ENCODE measurements at regions not wholly inside any gene's neighbourhood (a gene's known extent, or its start where the extent isn't known, plus 50 kb on each side); places are given as distances from the start of the nearest gene placed in this dataset.
"Not testable (repeated sequence)": the region's sequence is repeated elsewhere in the genome, so short reads cannot be mapped to it uniquely, and the experiment has no call there.

DNA sequence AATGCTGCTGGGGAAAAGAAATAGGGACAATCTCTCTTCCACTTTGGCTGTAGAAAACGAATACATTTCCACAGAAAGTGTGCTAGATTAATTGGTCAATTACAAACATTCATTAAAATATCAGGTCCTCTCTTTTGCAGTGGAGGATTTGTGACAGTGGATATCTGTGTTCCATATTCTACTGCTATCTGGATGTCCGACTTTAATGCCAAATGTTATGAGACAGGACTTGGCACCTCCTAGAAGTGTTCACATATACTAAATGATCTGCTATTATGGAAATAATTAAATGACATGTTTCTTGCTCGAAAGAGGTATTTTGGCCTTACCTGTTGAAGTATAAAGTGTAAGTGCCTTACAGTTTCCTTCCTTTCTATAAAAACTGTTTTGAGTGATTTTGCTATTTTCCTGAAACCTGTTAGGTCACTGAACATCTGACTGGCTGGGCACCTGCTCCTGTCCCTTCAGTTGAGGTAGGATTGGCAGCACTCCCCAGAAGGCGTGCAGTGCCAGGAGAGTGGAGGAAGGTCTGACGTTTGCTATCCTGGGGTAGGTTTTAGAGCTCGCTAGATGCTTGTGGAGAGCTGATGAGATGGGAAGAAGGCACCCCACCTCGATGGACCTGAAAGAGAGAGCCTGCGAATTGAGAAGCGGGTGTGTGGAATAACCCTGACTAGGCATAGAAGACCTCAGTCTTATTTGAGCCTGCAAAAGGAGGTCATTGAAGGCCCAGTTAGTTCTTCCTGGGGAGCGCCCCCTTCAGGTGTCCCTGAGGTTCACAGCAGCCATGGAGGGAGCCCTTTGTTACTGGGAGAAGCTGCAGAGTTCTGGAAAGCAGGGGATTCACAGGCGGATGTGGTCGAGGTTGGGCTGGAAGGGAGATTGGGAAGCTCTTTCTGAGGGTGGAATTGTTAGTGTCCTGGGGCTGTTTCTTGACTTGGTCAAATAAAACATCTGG is 159.4 kb upstream of the ZNF267 start:
- H3K27ac ChIP-seq (ENCODE audit: low read depth, low read length) = no peak overlapping the region
- WGBS, 3 donors = 43 to 60% (median 57%) methylated on average over 12 of the region's 12 CpGs

DNA sequence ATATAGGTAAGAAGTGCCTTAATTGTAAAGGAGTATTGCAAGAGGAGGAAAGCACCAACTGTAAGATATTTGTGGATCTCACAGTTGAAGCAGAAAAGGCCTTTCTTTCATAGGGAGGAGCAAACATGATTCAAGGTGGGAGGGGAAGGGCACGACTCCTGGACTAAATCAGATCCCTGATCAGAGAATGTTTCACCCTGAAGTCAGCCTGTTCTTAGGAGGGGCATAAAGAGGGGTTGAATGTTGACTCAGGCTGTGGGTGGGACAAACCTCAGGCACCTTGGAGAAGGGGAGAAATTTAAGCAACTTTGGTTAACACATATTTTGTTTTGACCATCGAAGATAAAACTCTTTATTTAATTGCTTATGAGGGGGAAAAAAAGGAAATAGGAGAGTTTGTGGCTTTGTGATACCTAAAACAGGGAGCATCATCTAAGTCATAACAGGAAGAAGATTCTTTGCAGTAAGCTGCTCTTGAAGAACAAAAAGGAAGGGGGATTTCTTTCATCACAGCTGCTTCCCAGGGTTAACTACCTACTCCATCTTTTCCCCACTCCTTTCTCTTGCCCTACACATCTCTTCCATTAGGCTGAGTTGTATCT is 158.6 kb upstream of the ZNF267 start:
- WGBS, 3 donors = 54 to 80% (median 65%) methylated on average over 2 of the region's 2 CpGs
- no peak overlapping the region for H3K27ac ChIP-seq (ENCODE audit: low read depth, low read length)

GRCh38 chr16:31715915-31716314 is 157.7 kb upstream of the ZNF267 start:
- WGBS, 3 donors = 96 to 100% (median 98%) methylated on average over 4 of the region's 4 CpGs
- no peak overlapping the region for H3K27ac ChIP-seq (ENCODE audit: low read depth, low read length)

GRCh38 chr16:31718998-31719397 is 154.6 kb upstream of the ZNF267 start:
- H3K27ac ChIP-seq (ENCODE audit: low read depth, low read length) = no peak overlapping the region
- WGBS, 3 donors = 67 to 81% (median 72%) methylated on average over 4 of the region's 4 CpGs

- H3K27ac ChIP-seq (ENCODE audit: low read depth, low read length) = no peak overlapping the region
These were observed 146.1 kb upstream of the ZNF267 start for GRCh38 chr16:31727553-31727952.

- H3K27ac ChIP-seq (ENCODE audit: low read depth, low read length) = no peak overlapping the region
- WGBS, 3 donors = 95 to 100% (median 96%) methylated on average over 3 of the region's 3 CpGs
These were observed 139.3 kb upstream of the ZNF267 start for GRCh38 chr16:31734265-31734664.

DNA sequence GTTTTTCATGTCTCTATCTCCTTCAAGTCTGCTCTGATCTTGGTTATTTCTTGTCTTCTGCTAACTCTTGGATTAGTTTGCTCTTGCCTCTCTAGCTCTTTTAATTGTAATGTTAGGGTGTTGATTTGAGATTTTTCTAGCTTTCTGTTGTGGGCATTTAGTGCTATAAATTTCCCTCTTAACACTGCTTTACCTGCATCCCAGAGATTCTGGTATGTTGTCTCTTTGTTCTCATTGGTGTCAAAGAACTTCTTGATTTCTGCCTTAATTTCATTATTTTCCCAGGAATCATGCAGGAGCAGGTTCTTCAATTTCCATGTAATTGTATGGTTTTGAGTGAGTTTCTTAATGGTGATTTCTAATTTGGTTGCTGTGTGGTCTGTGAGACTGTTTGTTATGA is 128.5 kb upstream of the ZNF267 start:
- H3K27ac ChIP-seq (ENCODE audit: low read depth, low read length) = not testable (repeated sequence)

DNA sequence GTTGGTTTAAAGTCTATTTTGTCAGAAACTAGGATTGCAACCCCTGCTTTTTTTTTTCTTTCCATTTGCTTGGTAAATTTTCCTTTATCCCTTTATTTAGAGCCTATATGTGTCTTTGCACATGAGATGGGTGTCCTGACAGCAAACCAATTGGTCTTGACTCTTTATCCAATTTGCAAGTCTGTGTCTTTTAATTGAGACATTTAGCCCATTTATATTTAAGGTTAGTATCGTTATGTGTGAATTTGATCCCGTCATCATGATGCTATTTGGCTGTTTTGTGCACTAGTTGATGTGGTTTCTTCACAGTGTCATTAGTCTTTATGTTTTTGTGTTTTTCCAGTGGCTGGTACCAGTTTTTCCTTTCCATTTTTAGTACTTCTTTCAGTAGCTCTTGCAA is 127.7 kb upstream of the ZNF267 start:
- WGBS, 3 donors = 96 to 99% (median 98%) methylated on average over 2 of the region's 2 CpGs
- no peak overlapping the region for H3K27ac ChIP-seq (ENCODE audit: low read depth, low read length)

- 94 to 99% (median 98%) methylated on average over 7 of the region's 7 CpGs for WGBS, 3 donors
- no peak overlapping the region for H3K27ac ChIP-seq (ENCODE audit: low read depth, low read length)
These were observed 118.5 kb upstream of the ZNF267 start for GRCh38 chr16:31754998-31755615.

DNA sequence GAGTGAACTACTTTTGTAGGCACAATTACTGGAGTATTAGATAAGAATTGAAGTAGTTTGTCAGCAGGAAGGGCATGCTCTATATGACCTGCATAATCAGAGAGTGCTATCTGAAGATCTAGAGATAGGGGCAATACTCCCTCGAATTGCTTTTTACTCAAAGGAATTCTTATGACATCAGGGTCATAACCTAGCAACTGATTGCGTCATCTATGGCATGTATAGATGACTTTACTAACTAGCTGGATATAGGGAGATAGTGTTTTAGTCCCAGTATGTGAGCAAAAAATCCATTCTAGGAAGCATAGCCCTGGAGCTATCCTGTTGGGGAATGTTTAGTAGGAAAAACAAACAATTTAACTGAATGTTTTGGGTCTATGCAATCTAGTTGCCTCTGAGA is 109.5 kb upstream of the ZNF267 start:
- no peak overlapping the region for H3K27ac ChIP-seq (ENCODE audit: low read depth, low read length)
- 95 to 99% (median 98%) methylated on average over 2 of the region's 2 CpGs for WGBS, 3 donors

- H3K27ac ChIP-seq (ENCODE audit: low read depth, low read length) = no peak overlapping the region
- WGBS, 3 donors = 94 to 96% (median 95%) methylated on average over 10 of the region's 10 CpGs
These were observed 106.3 kb upstream of the ZNF267 start for GRCh38 chr16:31767267-31767666.

DNA sequence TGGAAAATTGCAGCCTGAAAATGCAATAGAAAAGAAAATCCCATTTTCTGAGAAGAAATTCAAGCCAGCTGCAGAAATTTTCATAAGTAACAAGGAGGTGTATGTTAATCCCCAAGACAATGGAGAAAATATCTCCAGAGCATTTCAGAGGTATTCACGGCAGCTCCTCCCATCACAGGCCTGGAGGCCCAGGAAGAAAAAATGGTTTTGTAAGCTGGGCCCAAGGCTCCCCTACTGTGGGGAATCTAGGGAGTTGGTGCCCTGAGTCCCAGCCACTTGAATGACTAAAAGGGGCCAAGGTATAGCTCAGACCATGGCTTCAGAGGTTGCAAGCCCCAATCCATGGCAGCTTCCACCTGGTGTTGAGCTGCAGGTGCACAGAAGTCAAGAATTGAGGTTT is 93.3 kb upstream of the ZNF267 start:
- 93 to 95% (median 95%) methylated on average over 1 of the region's 1 CpG for WGBS, 3 donors
- H3K27ac ChIP-seq (ENCODE audit: low read depth, low read length) = no peak overlapping the region

DNA sequence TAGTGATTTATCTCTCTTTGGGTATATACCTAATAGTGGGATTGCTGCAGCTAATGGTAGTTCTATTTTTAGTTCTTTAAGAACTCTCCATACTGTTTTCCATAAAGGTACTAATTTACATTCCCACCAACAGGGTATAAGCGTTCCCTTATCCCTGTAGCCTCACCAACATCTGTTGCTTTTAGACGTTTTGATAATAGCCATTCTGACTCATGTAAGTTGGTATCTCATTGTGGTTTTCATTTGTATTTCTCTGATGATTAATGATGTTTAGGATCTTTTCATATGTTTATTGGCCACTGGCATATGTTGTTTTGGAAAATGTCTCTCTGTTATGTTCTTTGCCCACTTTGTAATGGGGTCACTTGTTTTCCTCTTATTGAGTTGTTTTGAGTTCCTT is 88.5 kb upstream of the ZNF267 start:
- no peak overlapping the region for H3K27ac ChIP-seq (ENCODE audit: low read depth, low read length)
- WGBS, 3 donors = 50 to 80% (median 51%) methylated on average over 2 of the region's 2 CpGs

GRCh38 chr16:31807086-31807485 is 66.5 kb upstream of the ZNF267 start:
- 75 to 85% (median 82%) methylated on average over 3 of the region's 3 CpGs for WGBS, 3 donors

DNA sequence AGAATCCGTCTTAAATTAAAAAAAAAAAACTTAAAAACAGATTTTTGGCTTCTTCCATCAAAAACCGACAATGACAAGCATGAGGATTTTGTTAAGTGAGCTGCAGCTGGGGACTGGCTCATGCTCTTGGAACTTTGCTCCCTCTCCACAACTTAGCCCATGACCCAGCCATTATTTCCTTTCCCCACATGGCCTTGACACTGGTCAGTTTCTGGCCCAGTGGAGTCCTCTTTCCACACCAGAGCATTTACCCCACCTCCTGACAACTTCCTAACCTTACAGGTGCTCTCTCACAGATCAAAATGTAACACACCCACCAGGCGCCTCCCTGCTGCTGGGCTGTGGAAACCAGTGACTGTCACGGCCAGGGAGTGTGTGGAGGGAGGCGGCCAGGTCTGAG is 62.7 kb upstream of the ZNF267 start:
- WGBS, 3 donors = 46 to 60% (median 59%) methylated on average over 5 of the region's 5 CpGs
- H3K27ac ChIP-seq (ENCODE audit: low read depth, low read length) = no peak overlapping the region

More at GRCh38 chr16:31807086-31807485, 66.5 kb upstream of the ZNF267 start:
- H3K27ac ChIP-seq (ENCODE audit: low read depth, low read length) = no peak overlapping the region

DNA sequence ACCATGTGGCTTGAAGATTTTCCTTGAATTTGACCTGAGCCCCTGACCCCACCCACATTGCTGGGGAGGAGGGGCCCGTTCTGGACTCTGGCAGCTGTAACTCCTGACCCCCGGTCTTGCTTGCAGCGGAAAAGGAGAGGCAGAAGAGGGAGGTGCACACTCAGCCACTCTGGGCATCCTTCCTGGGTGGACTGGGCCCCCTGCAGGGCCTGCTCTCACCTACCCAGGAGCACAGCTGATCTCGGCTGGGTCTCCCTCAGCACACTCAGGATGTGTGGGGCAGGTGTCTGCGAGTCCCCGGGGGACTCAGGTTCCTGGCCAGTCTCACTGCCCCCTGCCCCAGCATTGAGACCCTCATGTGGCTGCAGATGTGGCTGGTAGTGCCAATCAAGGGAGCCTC is 57.5 kb upstream of the ZNF267 start:
- H3K27ac ChIP-seq (ENCODE audit: low read depth, low read length) = not testable (repeated sequence)
- 56 to 76% (median 57%) methylated on average over 2 to 3 of the region's 6 CpGs for WGBS, 3 donors

DNA sequence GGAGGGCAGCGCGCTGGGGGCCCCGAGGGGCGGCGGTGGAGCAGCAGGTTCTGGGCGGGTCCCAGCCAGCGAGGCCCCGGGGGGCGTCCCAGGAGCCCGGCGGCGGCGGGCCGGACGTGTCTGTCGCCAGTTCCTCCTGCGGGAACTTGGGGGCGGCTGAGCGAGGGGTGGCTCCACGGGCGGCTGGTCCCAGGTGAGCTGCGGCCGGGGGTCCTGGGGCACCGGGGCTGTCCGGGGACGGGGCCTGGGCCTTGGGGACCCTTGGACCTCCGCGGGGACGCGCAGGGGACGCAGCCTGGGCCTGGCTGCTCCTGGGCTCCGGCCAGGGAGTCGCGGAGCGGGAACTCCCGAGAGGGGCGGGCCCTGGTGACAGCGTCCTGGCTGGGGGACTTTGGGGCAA is 54.2 kb upstream of the ZNF267 start:
- 17 to 27% (median 25%) methylated on average over 22 to 38 of the region's 38 CpGs for WGBS, 3 donors
- no peak overlapping the region for H3K27ac ChIP-seq (ENCODE audit: low read depth, low read length)

GRCh38 chr16:31819948-31820347 is 53.7 kb upstream of the ZNF267 start:
- 60 to 75% (median 71%) methylated on average over 16 of the region's 16 CpGs for WGBS, 3 donors
- no peak overlapping the region for H3K27ac ChIP-seq (ENCODE audit: low read depth, low read length)
